Peyer's patch (tissue), 4 donors: ENCODE measurements at regions not wholly inside any gene's neighbourhood (a gene's known extent, or its start where the extent isn't known, plus 50 kb on each side); places are given as distances from the start of the nearest gene placed in this dataset.

Experiments
- CTCF ChIP-seq, 6 experiments: fragments of 450-650 bp in 4 of 6; fragments of 200-600 bp in 2 of 6; sonication (generic) in 1 of 6; IDR thresholded peaks; one replicate each; pipeline ENCODE4 v1.5.1; 2017 to 2019; ENCODE audit warnings: antibody characterized with exemption in 6 of 6, mild to moderate bottlenecking in 3 of 6, moderate library complexity in 1 of 6
- POLR2A ChIP-seq, 2 donors: fragments of 450-650 bp; IDR thresholded peaks; one replicate each; pipeline ENCODE4 v1.5.1; 2017; ENCODE audit warnings: antibody characterized with exemption in 2 of 2, mild to moderate bottlenecking in 2 of 2, moderate library complexity in 2 of 2

DNA sequence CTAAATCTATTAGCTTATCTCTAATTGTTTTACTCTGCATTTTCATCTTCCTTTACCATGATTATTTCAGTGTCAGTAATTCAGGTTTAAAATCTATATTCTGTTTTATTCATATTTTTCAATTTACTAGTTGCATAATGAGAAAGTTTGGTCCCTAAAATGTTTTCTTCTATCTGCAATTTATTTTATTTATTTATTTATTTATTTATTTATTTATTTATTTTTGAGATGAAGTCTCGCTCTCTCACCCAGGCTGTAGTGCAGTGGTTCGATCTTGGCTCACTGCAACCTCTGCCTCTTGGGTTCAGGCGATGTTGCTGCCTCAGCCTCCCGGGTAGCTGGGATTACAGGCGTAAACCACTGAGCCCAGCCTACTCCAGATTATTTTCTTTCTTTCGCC is 1597.3 kb downstream of the CDH8 start:
- TF ChIP-seq CTCF (IDR thresholded peaks at IDR 0.05), result no peak
- TF ChIP-seq POLR2A (IDR thresholded peaks at IDR 0.05), result no peak
